ENCODE measurements at regions not wholly inside any gene's neighbourhood (a gene's known extent, or its start where the extent isn't known, plus 50 kb on each side); places are given as distances from the start of the nearest gene placed in this dataset.
"Not testable (repeated sequence)": the region's sequence is repeated elsewhere in the genome, so short reads cannot be mapped to it uniquely, and the experiment has no call there.

DNA sequence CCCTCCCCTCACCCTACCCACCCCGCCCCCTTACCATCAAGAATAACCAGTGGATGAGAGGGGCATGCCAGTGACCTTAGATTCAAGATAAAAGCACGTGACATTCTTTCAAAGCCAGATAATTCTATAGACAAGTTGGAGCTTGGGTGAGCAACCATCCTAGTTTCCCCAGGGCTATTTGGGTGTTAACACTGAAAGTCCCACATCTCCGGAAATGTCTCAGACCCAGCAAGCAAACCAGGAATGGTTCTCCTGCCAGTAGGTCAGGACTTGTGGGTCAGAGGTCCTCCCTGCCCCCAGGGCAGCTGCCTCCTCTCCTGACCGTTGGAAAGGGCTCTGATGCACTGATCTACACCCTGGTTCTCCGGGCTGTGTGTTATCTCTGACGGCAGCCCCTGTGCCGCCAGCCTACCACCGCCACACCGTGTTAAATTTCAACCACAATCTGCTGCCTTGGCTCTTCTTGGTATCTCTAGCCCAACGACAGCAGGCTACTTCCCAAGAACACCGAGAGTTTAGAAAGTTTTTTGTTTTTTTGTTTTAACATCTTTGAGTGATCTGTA lies 287.0 kb downstream of the BCL2L11 start:
- DNase-seq = not testable (repeated sequence)

- not testable (repeated sequence) for DNase-seq
These were observed 290.2 kb downstream of the BCL2L11 start for GRCh38 chr2:111410868-111411406.

GRCh38 chr2:111411867-111412681 lies 291.4 kb downstream of the BCL2L11 start:
- not testable (repeated sequence) for DNase-seq

DNA sequence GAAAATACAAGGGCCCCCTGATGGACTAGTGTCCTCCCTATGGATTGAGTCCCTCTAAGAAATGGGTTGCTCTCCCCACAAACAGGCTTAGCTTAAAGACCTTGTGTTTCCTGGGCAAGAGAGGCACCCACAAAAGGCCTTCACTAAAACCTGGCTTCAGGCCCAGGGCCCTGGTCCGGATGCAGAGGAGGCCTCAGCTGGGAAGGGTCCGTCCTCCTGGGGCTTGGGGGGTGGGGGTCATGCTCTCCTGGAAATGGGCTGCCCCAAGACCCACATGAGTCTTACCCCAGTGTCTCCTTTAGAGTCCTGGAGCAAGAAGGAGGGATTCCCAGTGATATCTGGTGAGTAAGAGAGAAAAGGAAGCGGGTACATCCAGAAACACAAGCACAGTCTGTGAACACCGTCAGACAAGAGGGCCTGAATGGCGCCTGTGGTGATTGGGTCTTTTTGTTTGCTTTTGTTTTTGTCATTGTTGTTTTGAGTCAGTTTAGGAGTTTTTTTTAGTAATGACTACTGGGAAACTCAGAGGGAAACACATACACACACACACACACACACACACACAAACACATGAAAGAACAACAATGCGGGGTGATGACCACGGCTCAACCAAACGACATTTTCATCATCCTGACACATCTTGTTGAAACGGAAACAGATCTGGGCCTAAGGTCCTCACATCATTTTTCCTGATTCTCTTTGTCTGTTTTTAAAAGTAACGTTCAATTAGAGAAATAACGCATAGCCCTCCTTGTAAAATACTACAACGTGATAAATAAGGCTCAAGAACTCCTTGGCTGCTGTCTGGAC lies 292.3 kb downstream of the BCL2L11 start:
- not testable (repeated sequence) for DNase-seq

- not testable (repeated sequence) for DNase-seq
These were observed 293.2 kb downstream of the BCL2L11 start for GRCh38 chr2:111413950-111414349.

DNA sequence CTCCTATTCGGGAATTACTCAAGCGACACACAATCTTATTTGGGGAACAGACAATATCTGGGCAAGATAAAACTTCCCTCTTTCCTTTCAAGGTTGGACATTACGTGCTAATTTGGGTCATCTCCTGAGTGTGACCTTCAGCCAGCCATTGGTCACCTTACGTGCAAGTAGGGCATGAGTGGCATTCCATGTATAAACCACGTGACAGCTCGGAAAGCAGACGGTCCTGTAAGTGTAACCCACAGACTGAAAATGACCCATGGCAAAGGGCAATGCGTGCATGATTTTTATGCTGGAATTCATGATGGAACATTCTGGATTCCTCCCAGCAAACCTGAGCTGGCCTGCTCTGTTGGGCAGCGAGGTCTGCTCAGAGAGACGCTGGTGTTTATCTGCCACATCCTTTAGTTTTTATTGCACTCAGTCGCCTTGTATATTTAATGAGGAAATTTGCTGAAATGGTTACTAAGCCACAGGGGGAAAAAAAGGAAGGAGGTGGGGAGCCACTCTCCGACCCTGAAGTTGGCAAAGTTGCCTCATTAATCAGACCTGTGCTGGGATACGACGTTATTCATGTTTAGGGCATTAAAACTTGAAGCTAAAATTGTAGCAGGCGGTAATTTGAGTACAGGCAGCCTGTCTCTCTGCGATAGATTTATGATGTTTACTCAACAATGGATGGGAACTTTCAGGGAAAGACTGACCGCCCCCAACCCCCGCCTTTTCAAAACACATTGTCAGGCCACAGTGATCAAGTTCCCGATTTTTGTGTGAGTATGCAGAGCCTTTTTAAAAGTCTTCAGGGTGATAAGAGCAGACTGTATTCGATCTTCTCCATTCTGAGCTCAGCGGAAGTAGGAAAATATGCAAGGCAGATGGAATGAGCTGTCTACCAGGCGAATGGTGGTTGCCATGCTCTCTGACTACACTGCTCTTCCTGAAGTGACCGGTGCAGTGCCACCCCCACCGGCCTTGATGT lies 295.3 kb downstream of the BCL2L11 start:
- DNase-seq = not testable (repeated sequence)

DNA sequence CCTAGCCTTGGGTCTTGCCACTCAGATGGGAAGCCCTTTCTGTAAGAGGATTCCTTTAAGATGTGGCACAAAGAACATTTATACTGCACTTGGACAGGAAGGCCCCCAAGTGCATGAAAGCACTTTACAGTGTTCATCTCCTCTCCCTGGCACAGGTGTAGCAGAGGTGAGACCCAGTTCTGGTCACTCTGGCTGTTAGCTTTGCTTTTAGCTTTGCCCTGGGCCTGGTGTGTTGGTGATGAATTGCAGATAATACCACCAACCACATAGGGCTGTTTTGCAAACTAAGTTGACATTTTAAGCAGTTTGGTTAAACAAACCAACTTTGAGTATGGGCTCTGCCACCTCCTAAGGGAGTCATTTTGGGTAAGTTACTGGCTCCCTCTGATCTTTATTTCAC lies 296.3 kb downstream of the BCL2L11 start:
- DNase-seq = not testable (repeated sequence)

- not testable (repeated sequence) for DNase-seq
These were observed 297.6 kb downstream of the BCL2L11 start for GRCh38 chr2:111418091-111418875.

- DNase-seq = not testable (repeated sequence)
These were observed 299.4 kb downstream of the BCL2L11 start for GRCh38 chr2:111420074-111420473.

- not testable (repeated sequence) for DNase-seq
These were observed 300.1 kb downstream of the BCL2L11 start for GRCh38 chr2:111420835-111421234.

DNA sequence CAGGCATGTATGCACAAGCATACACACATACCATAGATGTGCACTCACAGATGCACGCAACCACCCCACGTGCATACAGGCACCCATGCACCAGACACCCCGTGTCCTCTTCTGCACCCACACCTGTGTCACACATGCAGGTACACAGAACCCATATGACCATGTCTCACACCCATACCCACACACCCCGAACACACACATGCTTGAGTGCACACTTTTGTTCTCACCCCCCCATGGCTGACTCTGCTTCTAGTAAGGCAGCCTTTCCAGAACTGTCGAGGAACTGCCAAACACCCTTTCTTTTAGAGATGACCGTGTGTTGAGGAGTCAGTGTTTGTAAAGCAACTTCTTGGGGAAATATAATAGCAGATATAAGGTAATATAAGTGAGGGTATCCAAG lies 301.2 kb downstream of the BCL2L11 start:
- DNase-seq = not testable (repeated sequence)

GRCh38 chr2:111422562-111422961 lies 301.8 kb downstream of the BCL2L11 start:
- not testable (repeated sequence) for DNase-seq

DNA sequence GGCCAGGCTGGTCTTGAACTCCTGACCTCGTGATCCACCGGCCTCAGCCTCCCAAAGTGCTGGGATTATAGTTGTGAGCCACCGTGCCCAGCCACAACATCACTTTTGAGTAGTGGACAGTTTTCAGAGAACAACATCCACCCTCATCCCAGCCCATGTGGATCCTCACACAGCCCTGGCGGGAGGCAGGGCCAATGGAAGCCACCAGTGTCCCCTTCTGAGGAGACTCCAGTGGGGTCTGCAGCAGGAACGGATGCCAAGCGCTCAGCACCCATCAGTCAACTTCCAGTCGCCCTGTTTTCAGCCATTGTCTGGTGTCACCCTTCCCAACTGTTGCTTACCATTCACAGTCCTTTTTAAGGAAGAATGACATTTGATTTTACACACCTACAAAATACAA lies 302.5 kb downstream of the BCL2L11 start:
- DNase-seq = not testable (repeated sequence)

DNA sequence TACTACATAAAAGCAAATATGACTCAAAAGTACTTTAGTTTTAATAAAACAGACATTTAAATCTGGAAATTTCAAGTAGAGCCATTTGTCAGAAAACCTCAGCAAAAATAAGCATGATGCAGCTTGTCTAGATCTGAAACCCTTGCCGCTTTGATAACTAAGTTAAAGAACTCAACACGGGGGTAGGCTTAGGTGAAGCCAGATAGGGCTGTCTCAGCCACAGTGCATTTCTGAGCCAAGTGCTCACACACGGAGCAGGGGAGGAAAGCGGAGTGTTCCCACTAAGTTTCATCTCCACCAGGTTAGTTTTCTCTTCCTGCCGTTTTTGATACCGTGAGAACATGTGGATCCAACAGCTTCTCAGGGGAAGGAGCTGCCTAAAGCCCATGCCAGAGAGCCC lies 303.5 kb downstream of the BCL2L11 start:
- DNase-seq = not testable (repeated sequence)

DNA sequence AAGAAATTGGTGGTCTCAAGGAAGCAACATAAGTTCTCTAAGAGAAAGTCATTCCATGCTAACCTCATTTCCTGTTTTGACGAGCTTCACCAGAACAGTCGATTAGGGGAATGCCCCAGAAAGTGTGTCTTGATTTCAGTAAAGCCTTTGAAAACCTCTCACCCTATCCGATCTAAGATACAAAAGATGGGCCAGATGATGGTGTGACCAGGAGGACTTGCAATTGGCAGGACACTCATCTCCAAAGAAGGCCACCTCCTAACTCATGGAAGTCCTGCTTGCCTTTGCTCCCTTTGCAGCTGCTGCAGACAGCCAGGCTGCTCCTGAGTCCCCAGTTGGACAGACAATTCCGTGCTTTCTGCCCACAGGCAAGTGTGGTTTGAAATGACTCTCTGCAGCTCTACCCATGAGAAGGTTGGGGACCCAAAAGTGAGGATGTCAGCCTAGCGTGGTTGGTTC lies 304.2 kb downstream of the BCL2L11 start:
- not testable (repeated sequence) for DNase-seq

DNA sequence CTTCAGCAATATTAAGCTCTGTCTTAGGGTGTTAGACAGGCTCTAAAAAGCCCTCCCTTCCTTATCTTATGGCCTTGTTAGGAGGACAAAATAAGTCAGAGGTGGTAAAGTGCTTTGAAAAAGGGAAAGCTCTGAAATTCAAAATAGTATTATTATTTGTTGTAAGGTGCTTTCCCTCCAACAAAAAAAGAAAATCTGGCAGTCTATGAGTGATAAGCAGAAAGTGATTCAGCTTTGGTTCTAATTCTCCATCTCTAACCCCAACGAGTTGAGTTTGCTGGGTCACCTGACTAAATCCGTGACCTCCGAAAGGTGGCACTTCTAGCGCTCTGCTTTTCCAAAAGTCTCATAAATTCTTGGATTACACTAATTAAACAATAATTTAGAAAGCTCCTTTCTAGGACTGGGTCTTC lies 305.1 kb downstream of the BCL2L11 start:
- not testable (repeated sequence) for DNase-seq

GRCh38 chr2:111427346-111427745 lies 306.6 kb downstream of the BCL2L11 start:
- not testable (repeated sequence) for DNase-seq

DNA sequence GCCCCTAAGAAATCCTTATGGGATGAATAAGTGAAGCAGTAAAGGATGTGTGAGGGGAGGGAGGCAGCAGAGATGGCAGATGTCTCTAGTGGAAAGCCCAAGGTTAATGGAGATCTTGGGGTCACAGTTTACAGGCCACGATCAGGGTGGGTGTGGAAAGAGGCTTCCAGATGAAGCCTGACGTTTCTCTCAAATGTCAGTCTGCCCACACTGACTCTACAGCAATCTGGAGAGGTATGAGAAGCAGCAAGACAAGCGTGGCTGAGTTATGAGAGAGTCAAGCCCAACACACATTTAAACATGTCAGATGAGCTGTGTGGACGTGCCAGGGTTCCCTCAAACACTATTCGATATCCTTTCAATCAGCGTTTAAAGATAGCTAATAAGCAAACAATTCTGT lies 308.2 kb downstream of the BCL2L11 start:
- DNase-seq = not testable (repeated sequence)

DNA sequence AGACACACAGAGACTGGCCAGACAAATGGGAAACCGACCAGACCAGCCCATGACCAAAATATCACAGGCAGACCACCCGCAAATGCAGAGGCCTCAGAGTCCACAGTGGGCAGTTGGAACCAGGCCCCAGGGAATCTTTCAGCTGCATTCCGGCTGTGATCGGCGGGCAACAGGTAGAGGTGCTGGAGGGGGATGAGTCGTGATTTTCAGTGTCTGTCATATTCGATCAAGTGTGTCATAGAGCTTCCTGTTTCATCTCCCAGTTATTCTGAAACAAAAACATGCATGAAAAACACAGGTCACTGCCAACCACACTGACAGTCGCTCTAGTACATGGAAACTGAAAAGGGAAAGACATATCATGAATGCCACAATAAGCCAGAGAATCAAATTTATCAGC lies 308.6 kb downstream of the BCL2L11 start:
- DNase-seq = not testable (repeated sequence)

DNA sequence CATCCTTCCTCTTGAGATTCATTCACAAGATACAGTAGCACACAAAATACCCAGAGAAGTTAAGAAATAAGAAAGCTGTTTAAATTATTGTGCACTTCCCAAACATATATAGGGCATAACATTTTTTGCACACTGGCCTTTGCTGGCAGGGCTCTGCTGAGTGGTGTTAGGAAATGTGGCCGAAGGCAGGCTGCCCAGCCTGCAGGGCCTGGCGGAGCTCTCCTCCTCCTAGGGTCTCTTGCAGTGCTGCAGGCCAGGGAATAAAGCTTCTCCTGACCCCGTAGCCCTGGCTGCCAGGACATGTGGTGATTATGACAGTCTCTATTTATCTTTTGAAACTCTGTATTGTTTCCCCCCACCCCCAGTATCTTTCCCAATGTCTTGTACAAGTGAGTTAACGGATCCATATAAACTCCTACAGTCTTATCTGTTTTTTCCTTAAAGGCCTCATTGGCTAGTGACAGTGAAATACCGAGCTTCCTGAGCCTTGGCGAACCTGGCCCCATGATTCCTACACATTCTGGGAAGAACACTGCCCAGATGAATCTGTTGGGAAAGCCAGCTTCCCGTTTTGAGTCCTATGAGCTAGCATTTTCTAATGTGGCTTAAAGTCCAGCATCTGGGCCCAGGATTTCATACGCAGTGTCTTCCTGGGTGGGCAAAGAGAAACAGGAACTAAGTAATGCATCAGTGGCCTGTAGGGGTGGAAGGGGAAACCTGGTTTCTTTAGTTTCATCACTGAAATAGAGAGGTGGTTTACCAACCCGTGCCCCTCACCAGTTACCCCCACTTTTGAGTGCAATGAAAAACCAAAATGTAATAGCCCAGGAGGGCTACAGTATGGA lies 310.3 kb downstream of the BCL2L11 start:
- not testable (repeated sequence) for DNase-seq
